ENCODE measurements at regions not wholly inside any gene's neighbourhood (a gene's known extent, or its start where the extent isn't known, plus 50 kb on each side); places are given as distances from the start of the nearest gene placed in this dataset.

DNA sequence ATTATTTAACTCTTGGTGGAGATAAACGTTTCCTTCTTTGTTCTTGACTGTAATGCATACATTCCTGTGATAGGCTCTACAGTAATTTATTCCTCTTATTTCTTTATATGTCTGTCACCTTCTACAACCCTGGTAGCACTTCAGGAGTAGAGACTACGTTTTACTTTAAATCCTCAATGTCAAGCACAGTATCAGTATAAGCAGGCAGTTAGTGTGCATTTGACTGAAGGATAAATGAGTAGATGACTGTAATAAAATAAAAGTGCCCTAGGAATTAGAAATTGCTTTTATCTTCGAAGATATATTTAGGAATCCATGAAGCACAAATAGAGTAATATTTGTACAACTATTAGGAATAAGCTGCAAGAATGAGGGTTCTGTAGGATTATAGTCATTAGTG, 599.6 kb upstream of the PRMT6 start:
- H3K27ac ChIP-seq (replicated peaks) = no peak overlapping the region
- DNase-seq (ENCODE audit: low read depth in 1 of 2, low spot score in 1 of 2) = no peak
- H3K27me3 ChIP-seq (ENCODE audit: insufficient read depth, poor library complexity, severe bottlenecking) = no peaks in the 10 kb centered on the region
- H3K4me3 ChIP-seq (replicated peaks; ENCODE audit: insufficient read depth, low read length) = no peak overlapping the region
- TF ChIP-seq GABPA (IDR thresholded peaks at IDR 0.05; ENCODE audit: low read depth) (no peak), POLR2AphosphoS5 (IDR thresholded peaks at IDR 0.05; ENCODE audit: low read depth) (no peak), SPI1 (IDR thresholded peaks at IDR 0.05; ENCODE audit: borderline replicate concordance, low read depth) (no peak)
- TF ChIP-seq, protein P1, sequence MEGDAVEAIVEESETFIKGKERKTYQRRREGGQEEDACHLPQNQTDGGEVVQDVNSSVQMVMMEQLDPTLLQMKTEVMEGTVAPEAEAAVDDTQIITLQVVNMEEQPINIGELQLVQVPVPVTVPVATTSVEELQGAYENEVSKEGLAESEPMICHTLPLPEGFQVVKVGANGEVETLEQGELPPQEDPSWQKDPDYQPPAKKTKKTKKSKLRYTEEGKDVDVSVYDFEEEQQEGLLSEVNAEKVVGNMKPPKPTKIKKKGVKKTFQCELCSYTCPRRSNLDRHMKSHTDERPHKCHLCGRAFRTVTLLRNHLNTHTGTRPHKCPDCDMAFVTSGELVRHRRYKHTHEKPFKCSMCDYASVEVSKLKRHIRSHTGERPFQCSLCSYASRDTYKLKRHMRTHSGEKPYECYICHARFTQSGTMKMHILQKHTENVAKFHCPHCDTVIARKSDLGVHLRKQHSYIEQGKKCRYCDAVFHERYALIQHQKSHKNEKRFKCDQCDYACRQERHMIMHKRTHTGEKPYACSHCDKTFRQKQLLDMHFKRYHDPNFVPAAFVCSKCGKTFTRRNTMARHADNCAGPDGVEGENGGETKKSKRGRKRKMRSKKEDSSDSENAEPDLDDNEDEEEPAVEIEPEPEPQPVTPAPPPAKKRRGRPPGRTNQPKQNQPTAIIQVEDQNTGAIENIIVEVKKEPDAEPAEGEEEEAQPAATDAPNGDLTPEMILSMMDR (IDR thresholded peaks at IDR 0.05; ENCODE audit: insufficient read depth, low read length) = no peak
- TF ChIP-seq, protein P2, sequence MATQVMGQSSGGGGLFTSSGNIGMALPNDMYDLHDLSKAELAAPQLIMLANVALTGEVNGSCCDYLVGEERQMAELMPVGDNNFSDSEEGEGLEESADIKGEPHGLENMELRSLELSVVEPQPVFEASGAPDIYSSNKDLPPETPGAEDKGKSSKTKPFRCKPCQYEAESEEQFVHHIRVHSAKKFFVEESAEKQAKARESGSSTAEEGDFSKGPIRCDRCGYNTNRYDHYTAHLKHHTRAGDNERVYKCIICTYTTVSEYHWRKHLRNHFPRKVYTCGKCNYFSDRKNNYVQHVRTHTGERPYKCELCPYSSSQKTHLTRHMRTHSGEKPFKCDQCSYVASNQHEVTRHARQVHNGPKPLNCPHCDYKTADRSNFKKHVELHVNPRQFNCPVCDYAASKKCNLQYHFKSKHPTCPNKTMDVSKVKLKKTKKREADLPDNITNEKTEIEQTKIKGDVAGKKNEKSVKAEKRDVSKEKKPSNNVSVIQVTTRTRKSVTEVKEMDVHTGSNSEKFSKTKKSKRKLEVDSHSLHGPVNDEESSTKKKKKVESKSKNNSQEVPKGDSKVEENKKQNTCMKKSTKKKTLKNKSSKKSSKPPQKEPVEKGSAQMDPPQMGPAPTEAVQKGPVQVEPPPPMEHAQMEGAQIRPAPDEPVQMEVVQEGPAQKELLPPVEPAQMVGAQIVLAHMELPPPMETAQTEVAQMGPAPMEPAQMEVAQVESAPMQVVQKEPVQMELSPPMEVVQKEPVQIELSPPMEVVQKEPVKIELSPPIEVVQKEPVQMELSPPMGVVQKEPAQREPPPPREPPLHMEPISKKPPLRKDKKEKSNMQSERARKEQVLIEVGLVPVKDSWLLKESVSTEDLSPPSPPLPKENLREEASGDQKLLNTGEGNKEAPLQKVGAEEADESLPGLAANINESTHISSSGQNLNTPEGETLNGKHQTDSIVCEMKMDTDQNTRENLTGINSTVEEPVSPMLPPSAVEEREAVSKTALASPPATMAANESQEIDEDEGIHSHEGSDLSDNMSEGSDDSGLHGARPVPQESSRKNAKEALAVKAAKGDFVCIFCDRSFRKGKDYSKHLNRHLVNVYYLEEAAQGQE (IDR thresholded peaks at IDR 0.05; ENCODE audit: insufficient replicate concordance, low read depth) = no peak

DNA sequence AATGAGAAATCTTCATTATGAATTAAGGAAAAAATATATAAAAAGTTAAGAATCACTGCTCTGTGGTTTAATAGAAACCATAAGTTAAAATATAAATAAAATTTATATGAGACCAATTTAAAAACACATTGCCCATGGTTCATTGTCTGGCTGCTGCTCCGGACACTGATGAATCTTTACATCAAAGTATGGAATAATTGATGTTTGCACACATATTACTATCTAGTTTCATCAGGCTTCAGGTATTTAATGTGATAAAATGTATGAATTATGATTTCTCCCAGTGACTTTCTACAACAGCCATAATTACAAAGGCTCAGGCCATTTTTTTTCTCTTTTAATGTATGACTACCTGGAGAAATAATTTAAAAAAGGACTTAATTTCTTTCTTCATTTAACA, 599.1 kb upstream of the PRMT6 start:
- no peaks in the 10 kb centered on the region for H3K27me3 ChIP-seq (ENCODE audit: insufficient read depth, poor library complexity, severe bottlenecking)
- no peak for TF ChIP-seq GABPA (IDR thresholded peaks at IDR 0.05; ENCODE audit: low read depth)
- TF ChIP-seq POLR2AphosphoS5 (IDR thresholded peaks at IDR 0.05; ENCODE audit: low read depth) = no peak
- TF ChIP-seq, protein P1 (IDR thresholded peaks at IDR 0.05; ENCODE audit: insufficient read depth, low read length) = no peak
- TF ChIP-seq, protein P2 (IDR thresholded peaks at IDR 0.05; ENCODE audit: insufficient replicate concordance, low read depth) = no peak
- TF ChIP-seq SPI1 (IDR thresholded peaks at IDR 0.05; ENCODE audit: borderline replicate concordance, low read depth) = no peak
- DNase-seq (ENCODE audit: low read depth in 1 of 2, low spot score in 1 of 2) = no peak
- no peak overlapping the region for H3K4me3 ChIP-seq (replicated peaks; ENCODE audit: insufficient read depth, low read length)
- no peak overlapping the region for H3K27ac ChIP-seq (replicated peaks)

DNA sequence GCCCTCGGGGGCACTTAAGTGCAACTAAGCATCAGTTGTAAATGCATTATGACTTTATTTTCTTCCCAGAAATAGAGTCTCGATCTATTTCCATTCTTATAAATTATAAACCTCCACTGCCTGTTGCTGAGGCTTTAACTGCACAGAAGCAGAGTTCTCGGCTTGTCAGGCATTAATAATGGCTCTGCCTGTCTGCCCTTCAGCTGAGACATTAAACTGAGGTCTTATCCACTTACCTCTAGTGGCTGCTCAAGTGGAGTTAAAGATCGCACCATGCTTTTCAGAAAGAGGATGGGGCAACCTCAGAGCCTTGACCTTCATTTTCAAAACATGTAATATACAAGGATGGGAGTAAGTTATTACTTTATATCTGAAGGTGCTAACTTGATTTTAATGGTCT, 597.6 kb upstream of the PRMT6 start:
- H3K27me3 ChIP-seq (ENCODE audit: insufficient read depth, poor library complexity, severe bottlenecking) = no peaks in the 10 kb centered on the region
- no peak overlapping the region for H3K27ac ChIP-seq (replicated peaks)
- no peak overlapping the region for H3K4me3 ChIP-seq (replicated peaks; ENCODE audit: insufficient read depth, low read length)
- DNase-seq (ENCODE audit: low read depth in 1 of 2, low spot score in 1 of 2) = no peak
- no peak for TF ChIP-seq GABPA (IDR thresholded peaks at IDR 0.05; ENCODE audit: low read depth)

DNA sequence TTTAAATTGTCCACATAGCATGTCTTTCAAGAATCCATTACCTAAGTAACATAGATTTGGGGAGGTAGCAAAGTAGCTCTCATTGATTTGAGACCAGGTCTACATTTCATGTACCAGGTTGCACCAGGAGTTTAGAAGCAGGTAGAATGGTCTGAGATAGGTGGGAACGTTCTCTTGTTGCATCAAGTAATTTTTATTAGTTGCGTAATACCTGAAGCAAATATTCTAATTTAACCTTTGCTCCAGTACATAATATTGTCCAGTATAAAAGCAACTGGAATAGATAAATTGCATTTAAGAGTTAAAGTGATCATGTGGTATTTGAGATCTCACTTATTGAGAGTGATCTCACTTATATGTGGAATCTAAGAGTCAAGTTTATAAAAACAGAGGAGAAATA, 597.1 kb upstream of the PRMT6 start:
- H3K27ac ChIP-seq (replicated peaks) = no peak overlapping the region
- TF ChIP-seq, protein P2 (IDR thresholded peaks at IDR 0.05; ENCODE audit: insufficient replicate concordance, low read depth) = no peak
- TF ChIP-seq GABPA (IDR thresholded peaks at IDR 0.05; ENCODE audit: low read depth) = no peak
- no peak for TF ChIP-seq POLR2AphosphoS5 (IDR thresholded peaks at IDR 0.05; ENCODE audit: low read depth)
- TF ChIP-seq, protein P1 (IDR thresholded peaks at IDR 0.05; ENCODE audit: insufficient read depth, low read length) = no peak
- no peak for DNase-seq (ENCODE audit: low read depth in 1 of 2, low spot score in 1 of 2)

More for the DNA sequence above, 597.1 kb upstream of the PRMT6 start:
- Histone ChIP-seq H3K4me3 (replicated peaks; ENCODE audit: insufficient read depth, low read length) (no peak overlapping the region), H3K27me3 (ENCODE audit: insufficient read depth, poor library complexity, severe bottlenecking) (no peaks in the 10 kb centered on the region)
